Keratinocyte (primary cell): ENCODE measurements at regions not wholly inside any gene's neighbourhood (a gene's known extent, or its start where the extent isn't known, plus 50 kb on each side); places are given as distances from the start of the nearest gene placed in this dataset.

ENCODE experiments used
- DNase-seq: peaks from one replicate; pipeline ENCODE4 v3.0.0-alpha.2; 2011; ENCODE audit warnings: low read depth, missing footprints, low spot score
- FAIRE-seq: peaks from 2 replicates; lab custom pipeline; 2011; peaks lifted over from hg19 to GRCh38; lab: Jason Lieb, UNC
- H2AFZ ChIP-seq: 2 replicates; pipeline ENCODE4 v1.6.0; 2012; ENCODE audit warnings: low read length, control low read depth, inconsistent platforms; ENCODE audit not compliant: control insufficient read depth
- H3K27ac ChIP-seq: 2 replicates; pipeline ENCODE4 v1.5.1; 2011; ENCODE audit warnings: low read length; ENCODE audit not compliant: control insufficient read depth, insufficient read depth
- H3K27me3 ChIP-seq: 3 replicates; pipeline ENCODE4 v1.6.0; 2011; ENCODE audit warnings: low read length; ENCODE audit not compliant: control insufficient read depth, insufficient read depth; ENCODE audit errors: extremely low read depth
- H3K36me3 ChIP-seq, 2 experiments: 2 replicates in 1 of 2; 3 replicates in 1 of 2; pipeline ENCODE4 v1.5.1; 2011; ENCODE audit warnings: low read length in 2 of 2, mild to moderate bottlenecking in 1 of 2; ENCODE audit not compliant: control insufficient read depth in 2 of 2, insufficient read depth in 2 of 2; ENCODE audit errors: extremely low read depth in 1 of 2
- H3K4me1 ChIP-seq: 3 replicates; pipeline ENCODE4 v1.5.1; 2011; ENCODE audit warnings: low read length; ENCODE audit not compliant: control insufficient read depth, insufficient read depth; ENCODE audit errors: extremely low read depth
- H3K4me2 ChIP-seq: 3 replicates; pipeline ENCODE4 v1.6.0; 2011; ENCODE audit warnings: low read depth, low read length; ENCODE audit not compliant: control insufficient read depth, insufficient read depth; ENCODE audit errors: extremely low read depth
- H3K4me3 ChIP-seq, 3 experiments: fragments of 200-600 bp in 1 of 3; sonication (generic) in 1 of 3; 2 replicates in 2 of 3; 3 replicates in 1 of 3; pipeline ENCODE4 v1.5.1; 2011 to 2016; ENCODE audit warnings: low read length in 3 of 3, mild to moderate bottlenecking in 3 of 3, control low read depth in 2 of 3, inconsistent platforms in 1 of 3, low read depth in 1 of 3, mixed read lengths in 1 of 3, mixed run types in 1 of 3, moderate library complexity in 1 of 3; ENCODE audit not compliant: control insufficient read depth in 2 of 3, insufficient read depth in 2 of 3; ENCODE audit errors: extremely low read depth in 1 of 3
- H3K79me2 ChIP-seq: 2 replicates; pipeline ENCODE4 v1.6.0; 2012; ENCODE audit warnings: low read length; ENCODE audit not compliant: control insufficient read depth, insufficient read depth
- H3K9ac ChIP-seq: 3 replicates; pipeline ENCODE4 v1.6.0; 2011; ENCODE audit warnings: low read length; ENCODE audit not compliant: control insufficient read depth, insufficient read depth; ENCODE audit errors: extremely low read depth
- H3K9me1 ChIP-seq: 3 replicates; pipeline ENCODE4 v1.6.0; 2011; ENCODE audit warnings: low read length; ENCODE audit not compliant: control insufficient read depth, insufficient read depth; ENCODE audit errors: extremely low read depth
- H3K9me3 ChIP-seq: 2 replicates; pipeline ENCODE4 v1.5.1; 2012; ENCODE audit warnings: low read depth, low read length; ENCODE audit not compliant: control insufficient read depth
- H4K20me1 ChIP-seq: 3 replicates; pipeline ENCODE4 v1.6.0; 2011; ENCODE audit warnings: low read length; ENCODE audit not compliant: control insufficient read depth, insufficient read depth; ENCODE audit errors: extremely low read depth
- CTCF ChIP-seq, 3 experiments: IDR thresholded peaks in 1 of 3; conservative IDR thresholded peaks in 1 of 3; optimal IDR thresholded peaks in 1 of 3; 2 replicates in 2 of 3; 3 replicates in 1 of 3; pipeline versions ENCODE3 to v1.5.1; 2011; ENCODE audit warnings: low read length in 3 of 3, mild to moderate bottlenecking in 3 of 3, moderate library complexity in 2 of 3, control low read depth in 1 of 3, inconsistent platforms in 1 of 3; ENCODE audit not compliant: insufficient read depth in 2 of 3; ENCODE audit errors: extremely low read depth in 1 of 3
- EZH2 ChIP-seq: IDR thresholded peaks from one replicate; pipeline ENCODE4 v1.6.1; 2012; ENCODE audit warnings: inconsistent platforms, mild to moderate bottlenecking, low read length, moderate library complexity
- dilution Hi-C: fragments of 300-500 bp; cut with MboI; formaldehyde crosslinking; loops from one replicate; pipeline ENCODE4 v1.7.0; 2020; ENCODE audit warnings: low sequenced_read_pairs; ENCODE audit not compliant: extremely low pct_ligation_motif_present

GRCh38 chr4:177680308-177680707 is 238.1 kb upstream of the AGA start:
- no peaks in the 10 kb centered on the region for H3K9me3 ChIP-seq
- FAIRE-seq, result no peak

GRCh38 chr4:177681902-177682301 is 239.7 kb upstream of the AGA start:
- Histone ChIP-seq H3K9ac (no peak overlapping the region), H3K79me2 (no peaks in the 10 kb centered on the region), H3K4me3 (no peak overlapping the region), H3K36me3 (no peaks in the 10 kb centered on the region), H3K4me2 (no peak overlapping the region), H4K20me1 (no peaks in the 10 kb centered on the region), H3K9me1 (no peaks in the 10 kb centered on the region), H2AFZ (no peak overlapping the region), H3K27me3 (no peaks in the 10 kb centered on the region), H3K27ac (no peak overlapping the region), H3K4me1 (no peaks in the 10 kb centered on the region), H3K9me3 (no peaks in the 10 kb centered on the region)
- DNase-seq (no peak), FAIRE-seq (no peak)
- TF ChIP-seq EZH2 (no peak), CTCF (optimal IDR thresholded peaks at IDR 0.05 in 1 of 3, IDR thresholded peaks at IDR 0.05 in 1 of 3, conservative IDR thresholded peaks at IDR 0.05 in 1 of 3; ENCODE audit: extremely low read depth in 1 of 3, insufficient read depth in 2 of 3, low read length in 3 of 3) (no peak)
- dilution Hi-C loops, result no loop called here

More at GRCh38 chr4:177680308-177680707, 238.1 kb upstream of the AGA start:
- DNase-seq, result no peak
- Histone ChIP-seq H3K27me3 (no peaks in the 10 kb centered on the region), H2AFZ (no peak overlapping the region), H3K4me2 (no peak overlapping the region), H3K4me1 (no peaks in the 10 kb centered on the region), H4K20me1 (no peaks in the 10 kb centered on the region), H3K9ac (no peak overlapping the region), H3K4me3 (no peak overlapping the region), H3K79me2 (no peaks in the 10 kb centered on the region), H3K9me1 (no peaks in the 10 kb centered on the region), H3K27ac (no peak overlapping the region), H3K36me3 (no peaks in the 10 kb centered on the region)
- no peak for TF ChIP-seq CTCF (optimal IDR thresholded peaks at IDR 0.05 in 1 of 3, IDR thresholded peaks at IDR 0.05 in 1 of 3, conservative IDR thresholded peaks at IDR 0.05 in 1 of 3; ENCODE audit: extremely low read depth in 1 of 3, insufficient read depth in 2 of 3, low read length in 3 of 3)
- TF ChIP-seq EZH2, result no peak
- dilution Hi-C loops, result no loop called here
